ENCODE measurements at regions not wholly inside any gene's neighbourhood (a gene's known extent, or its start where the extent isn't known, plus 50 kb on each side); places are given as distances from the start of the nearest gene placed in this dataset.
"Not testable (repeated sequence)": the region's sequence is repeated elsewhere in the genome, so short reads cannot be mapped to it uniquely, and the experiment has no call there.

DNA sequence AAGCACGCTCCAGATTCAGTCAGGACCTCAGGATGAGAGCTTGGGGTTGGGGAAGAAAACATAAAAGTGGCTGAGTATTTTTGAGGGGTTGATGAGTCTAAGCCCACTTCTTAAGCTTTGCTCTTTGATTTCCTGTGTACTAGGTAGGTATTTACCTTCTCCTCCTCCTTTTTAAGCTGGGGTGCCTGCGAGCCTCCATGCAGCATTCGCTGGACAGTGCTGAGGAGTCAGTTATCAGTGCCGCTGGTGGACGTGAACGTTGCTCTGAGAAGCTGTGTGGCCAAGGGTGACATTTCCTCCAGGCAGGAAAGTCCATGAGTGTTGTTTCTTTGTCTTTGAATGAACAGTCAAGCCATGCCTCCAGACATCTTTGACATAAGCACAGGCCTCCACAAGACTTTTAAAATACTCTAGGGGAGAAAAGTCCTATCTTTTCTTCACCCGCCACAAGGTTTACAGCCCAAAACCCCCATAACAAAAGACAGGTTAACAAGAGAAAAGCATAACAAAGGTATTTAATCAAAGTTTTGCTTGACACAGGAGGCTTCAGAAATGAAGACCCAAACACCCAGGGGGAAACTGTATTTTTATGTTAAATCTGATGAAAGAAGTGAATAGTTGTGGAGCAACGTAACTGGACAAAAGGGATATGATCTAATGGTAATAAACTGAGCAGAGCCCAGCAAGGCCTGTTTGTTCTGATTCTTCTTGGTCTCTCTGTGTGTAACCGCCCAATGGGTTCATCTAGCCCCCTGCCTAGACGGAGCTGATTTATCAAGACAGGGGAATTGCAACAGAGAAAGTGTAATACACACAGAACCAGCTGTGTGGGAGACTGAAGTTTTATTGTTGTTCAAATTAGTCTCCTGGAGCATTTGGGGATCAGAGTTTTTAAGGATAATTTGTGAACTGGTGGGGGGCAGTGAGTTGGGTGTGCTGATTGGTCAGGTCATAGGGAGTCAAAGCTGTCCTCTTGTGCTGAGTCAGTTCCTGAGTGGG lies 217.9 kb downstream of the SPATA31A1 start:
- not testable (repeated sequence) for H3K27me3 ChIP-seq (ENCODE audit: insufficient read depth, low read length); H3K4me2 ChIP-seq (ENCODE audit: low read length); H3K14ac ChIP-seq (ENCODE audit: low read length); H2BK12ac ChIP-seq (ENCODE audit: low read length); H3K9me3 ChIP-seq (ENCODE audit: insufficient read depth, low read depth, low read length); H3K27ac ChIP-seq (ENCODE audit: low read depth, low read length); H2BK5ac ChIP-seq (ENCODE audit: low read depth, low read length, poor library complexity); H4K91ac ChIP-seq (ENCODE audit: low read depth, low read length); H2BK120ac ChIP-seq (ENCODE audit: insufficient read depth, low read length, poor library complexity); H3K4me3 ChIP-seq (ENCODE audit: low read depth, low read length); H3K18ac ChIP-seq (ENCODE audit: low read length); H4K8ac ChIP-seq (ENCODE audit: low read depth, low read length); H3K9ac ChIP-seq (ENCODE audit: low read length); H3K79me2 ChIP-seq (ENCODE audit: control insufficient read depth, insufficient read depth, low read length, poor library complexity); H2AFZ ChIP-seq (ENCODE audit: insufficient read depth, low read length, poor library complexity); H4K12ac ChIP-seq (ENCODE audit: low read depth, low read length); H3K36me3 ChIP-seq (ENCODE audit: control insufficient read depth in 1 of 2, insufficient read depth in 2 of 2, low read length in 2 of 2); H3K23ac ChIP-seq (ENCODE audit: low read length); H3K4me1 ChIP-seq (ENCODE audit: control insufficient read depth in 1 of 2, insufficient read depth in 2 of 2, low read length in 2 of 2); H3K4ac ChIP-seq (ENCODE audit: low read depth, low read length); H2AK5ac ChIP-seq (ENCODE audit: low read length); DNase-seq; H3K79me1 ChIP-seq (ENCODE audit: low read length)
- no CpG with 5 or more reads among the region's 10 CpGs for WGBS (ENCODE audit: extremely low coverage, insufficient coverage, insufficient read length)

DNA sequence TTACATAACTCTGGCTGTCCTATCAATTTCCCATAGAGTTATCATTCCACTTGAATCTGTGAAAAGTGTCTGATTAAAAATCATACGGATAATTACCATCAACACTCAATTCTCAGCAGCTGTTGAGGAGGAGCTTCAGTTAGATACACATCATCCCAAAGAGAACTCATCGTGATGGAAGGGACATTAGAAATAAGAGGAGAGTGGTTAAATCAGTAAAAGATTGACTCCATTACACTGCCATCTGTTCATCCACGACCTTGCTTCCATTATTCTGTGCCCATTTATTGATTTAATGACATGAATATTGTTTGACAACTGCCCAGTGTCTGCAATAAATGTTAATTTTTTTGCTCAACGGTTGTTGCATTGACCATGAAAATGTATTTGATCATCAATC lies 223.5 kb downstream of the SPATA31A1 start:
- not testable (repeated sequence) for H3K14ac ChIP-seq (ENCODE audit: low read length); H3K27me3 ChIP-seq (ENCODE audit: insufficient read depth, low read length); H2AK5ac ChIP-seq (ENCODE audit: low read length); H3K79me1 ChIP-seq (ENCODE audit: low read length); H3K18ac ChIP-seq (ENCODE audit: low read length); H3K4me1 ChIP-seq (ENCODE audit: control insufficient read depth in 1 of 2, insufficient read depth in 2 of 2, low read length in 2 of 2); H4K8ac ChIP-seq (ENCODE audit: low read depth, low read length); H2BK12ac ChIP-seq (ENCODE audit: low read length); H3K79me2 ChIP-seq (ENCODE audit: control insufficient read depth, insufficient read depth, low read length, poor library complexity); H3K23ac ChIP-seq (ENCODE audit: low read length); H3K36me3 ChIP-seq (ENCODE audit: control insufficient read depth in 1 of 2, insufficient read depth in 2 of 2, low read length in 2 of 2); H3K27ac ChIP-seq (ENCODE audit: low read depth, low read length); H4K91ac ChIP-seq (ENCODE audit: low read depth, low read length); DNase-seq; H2BK5ac ChIP-seq (ENCODE audit: low read depth, low read length, poor library complexity); H3K9ac ChIP-seq (ENCODE audit: low read length); H2AFZ ChIP-seq (ENCODE audit: insufficient read depth, low read length, poor library complexity); H3K4me3 ChIP-seq (ENCODE audit: low read depth, low read length); H3K4ac ChIP-seq (ENCODE audit: low read depth, low read length); H3K4me2 ChIP-seq (ENCODE audit: low read length); H4K12ac ChIP-seq (ENCODE audit: low read depth, low read length); H3K9me3 ChIP-seq (ENCODE audit: insufficient read depth, low read depth, low read length); H2BK120ac ChIP-seq (ENCODE audit: insufficient read depth, low read length, poor library complexity)
- no CpG with 5 or more reads among the region's 4 CpGs for WGBS (ENCODE audit: extremely low coverage, insufficient coverage, insufficient read length)

DNA sequence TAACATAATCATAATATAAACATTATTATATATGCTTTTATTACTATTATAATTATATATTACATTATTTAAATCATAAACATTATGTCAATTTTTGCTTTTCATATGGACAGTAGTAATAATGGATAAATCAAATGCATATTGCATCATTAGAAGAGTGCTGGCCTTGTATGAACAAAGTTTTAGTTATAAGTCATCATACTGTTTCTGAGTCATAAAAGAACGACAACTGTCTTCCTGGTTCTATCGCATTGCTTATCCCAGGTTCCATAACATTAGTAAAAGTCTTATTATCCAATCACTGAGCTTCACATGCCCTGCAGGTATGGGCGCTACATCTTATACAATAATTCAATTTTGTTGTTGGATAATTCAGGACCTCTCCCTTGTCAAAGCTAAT lies 225.8 kb downstream of the SPATA31A1 start:
- no CpG with 5 or more reads among the region's 3 CpGs for WGBS (ENCODE audit: extremely low coverage, insufficient coverage, insufficient read length)
- not testable (repeated sequence) for H2BK5ac ChIP-seq (ENCODE audit: low read depth, low read length, poor library complexity); H2BK12ac ChIP-seq (ENCODE audit: low read length); H3K4me2 ChIP-seq (ENCODE audit: low read length); H3K36me3 ChIP-seq (ENCODE audit: control insufficient read depth in 1 of 2, insufficient read depth in 2 of 2, low read length in 2 of 2); H3K79me2 ChIP-seq (ENCODE audit: control insufficient read depth, insufficient read depth, low read length, poor library complexity); H3K27me3 ChIP-seq (ENCODE audit: insufficient read depth, low read length); H3K79me1 ChIP-seq (ENCODE audit: low read length); H3K9ac ChIP-seq (ENCODE audit: low read length); H2AFZ ChIP-seq (ENCODE audit: insufficient read depth, low read length, poor library complexity); H2AK5ac ChIP-seq (ENCODE audit: low read length); H3K23ac ChIP-seq (ENCODE audit: low read length); H3K27ac ChIP-seq (ENCODE audit: low read depth, low read length); H3K4me1 ChIP-seq (ENCODE audit: control insufficient read depth in 1 of 2, insufficient read depth in 2 of 2, low read length in 2 of 2); H3K18ac ChIP-seq (ENCODE audit: low read length); H4K8ac ChIP-seq (ENCODE audit: low read depth, low read length); H2BK120ac ChIP-seq (ENCODE audit: insufficient read depth, low read length, poor library complexity); H4K91ac ChIP-seq (ENCODE audit: low read depth, low read length); H3K4ac ChIP-seq (ENCODE audit: low read depth, low read length); H3K9me3 ChIP-seq (ENCODE audit: insufficient read depth, low read depth, low read length); H3K14ac ChIP-seq (ENCODE audit: low read length); H4K12ac ChIP-seq (ENCODE audit: low read depth, low read length); H3K4me3 ChIP-seq (ENCODE audit: low read depth, low read length)
- peak in 1 of 2 donors; percentile 15 for DNase-seq

DNA sequence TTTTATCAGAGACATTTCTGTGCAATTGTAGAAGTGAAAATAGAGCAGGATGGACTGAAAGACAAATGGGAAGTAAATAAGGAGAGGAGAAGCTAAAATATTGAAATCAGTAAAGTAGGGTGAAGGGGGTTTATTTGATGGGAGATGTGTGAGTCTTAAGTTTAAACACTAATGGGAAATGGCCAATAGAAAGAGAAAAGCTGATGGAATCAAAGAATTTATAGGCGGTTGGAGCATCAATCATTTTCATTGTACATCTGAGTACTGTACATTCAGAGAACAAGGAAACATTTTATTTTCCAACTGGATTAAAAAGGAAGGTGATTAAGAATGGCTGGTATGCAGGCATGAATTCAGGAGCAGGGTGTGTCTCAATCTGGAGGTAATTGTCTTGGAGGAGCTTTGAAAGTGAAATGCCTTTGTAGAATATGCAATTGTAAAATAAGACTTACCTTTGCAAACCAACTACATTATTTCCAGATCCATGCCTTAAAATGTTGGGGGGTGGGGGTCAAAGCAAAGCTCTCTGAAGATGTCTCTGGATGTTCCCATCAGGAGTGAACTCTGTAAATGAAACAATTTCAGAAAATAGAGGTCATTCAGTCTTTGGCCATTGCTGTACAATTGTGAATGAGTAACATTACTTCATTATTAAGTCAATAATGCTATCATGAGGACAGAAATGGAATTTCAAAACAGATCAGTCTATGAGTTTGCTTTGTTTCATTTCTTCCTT lies 227.4 kb downstream of the SPATA31A1 start:
- H2BK120ac ChIP-seq (ENCODE audit: insufficient read depth, low read length, poor library complexity); H2BK5ac ChIP-seq (ENCODE audit: low read depth, low read length, poor library complexity); H3K36me3 ChIP-seq (ENCODE audit: control insufficient read depth in 1 of 2, insufficient read depth in 2 of 2, low read length in 2 of 2); H3K79me1 ChIP-seq (ENCODE audit: low read length); H4K8ac ChIP-seq (ENCODE audit: low read depth, low read length); H3K27ac ChIP-seq (ENCODE audit: low read depth, low read length); H3K27me3 ChIP-seq (ENCODE audit: insufficient read depth, low read length); H4K12ac ChIP-seq (ENCODE audit: low read depth, low read length); H4K91ac ChIP-seq (ENCODE audit: low read depth, low read length); H3K4me2 ChIP-seq (ENCODE audit: low read length); H3K4ac ChIP-seq (ENCODE audit: low read depth, low read length); H2BK12ac ChIP-seq (ENCODE audit: low read length); H3K9me3 ChIP-seq (ENCODE audit: insufficient read depth, low read depth, low read length); H3K23ac ChIP-seq (ENCODE audit: low read length); H3K14ac ChIP-seq (ENCODE audit: low read length); H2AK5ac ChIP-seq (ENCODE audit: low read length); DNase-seq; H2AFZ ChIP-seq (ENCODE audit: insufficient read depth, low read length, poor library complexity); H3K4me1 ChIP-seq (ENCODE audit: control insufficient read depth in 1 of 2, insufficient read depth in 2 of 2, low read length in 2 of 2); H3K9ac ChIP-seq (ENCODE audit: low read length); H3K79me2 ChIP-seq (ENCODE audit: control insufficient read depth, insufficient read depth, low read length, poor library complexity); H3K18ac ChIP-seq (ENCODE audit: low read length); H3K4me3 ChIP-seq (ENCODE audit: low read depth, low read length): not testable (repeated sequence)
- WGBS (ENCODE audit: extremely low coverage, insufficient coverage, insufficient read length): no CpG with 5 or more reads among the region's 1 CpG
